Suprapubic skin (tissue), 4 donors: ENCODE measurements at regions not wholly inside any gene's neighbourhood (a gene's known extent, or its start where the extent isn't known, plus 50 kb on each side); places are given as distances from the start of the nearest gene placed in this dataset.

Source experiments
- EP300 ChIP-seq: sonication (generic); formaldehyde crosslinking; IDR thresholded peaks from one replicate; pipeline ENCODE4 v1.6.1; 2017; ENCODE audit warnings: antibody characterized with exemption
- POLR2A ChIP-seq, 2 donors: fragments of 450-650 bp; IDR thresholded peaks; one replicate each; pipeline ENCODE4 v1.6.1; 2017; ENCODE audit warnings: antibody characterized with exemption in 2 of 2, mild to moderate bottlenecking in 2 of 2, moderate library complexity in 2 of 2
- POLR2AphosphoS5 ChIP-seq, 3 donors: sonication (generic); formaldehyde crosslinking; IDR thresholded peaks; one replicate each; pipeline ENCODE4 v1.6.1; 2017; ENCODE audit warnings: antibody characterized with exemption in 3 of 3
- TF ChIP-seq, protein P1 (sequence below), 2 donors: fragments of 200-600 bp in 1 of 2; fragments of 450-650 bp in 1 of 2; sonication (generic) in 1 of 2; IDR thresholded peaks; one replicate each; pipeline ENCODE4 v1.5.1; 2016 to 2019; ENCODE audit warnings: antibody characterized with exemption in 2 of 2, mild to moderate bottlenecking in 1 of 2, moderate library complexity in 1 of 2

DNA sequence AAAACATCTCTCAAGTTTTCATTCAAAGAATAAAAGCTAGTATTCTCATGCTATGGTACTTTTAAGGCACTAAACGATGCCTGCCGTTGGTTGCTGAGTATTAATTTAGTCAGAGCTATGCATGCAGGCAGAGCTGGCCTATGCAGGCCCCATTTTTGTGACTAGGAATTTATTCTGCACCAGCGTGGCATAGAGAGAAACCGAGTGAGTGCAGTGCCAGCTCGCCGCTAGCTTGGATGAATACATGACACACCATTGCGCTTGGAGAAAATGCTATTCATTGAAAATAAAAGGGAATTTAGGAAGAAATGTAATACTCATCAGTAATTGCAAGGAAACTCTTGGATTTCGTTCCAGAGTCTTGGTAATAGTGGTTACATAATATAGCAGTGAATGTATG is 231.6 kb upstream of the RBFOX1 start:
- TF ChIP-seq, protein P1, sequence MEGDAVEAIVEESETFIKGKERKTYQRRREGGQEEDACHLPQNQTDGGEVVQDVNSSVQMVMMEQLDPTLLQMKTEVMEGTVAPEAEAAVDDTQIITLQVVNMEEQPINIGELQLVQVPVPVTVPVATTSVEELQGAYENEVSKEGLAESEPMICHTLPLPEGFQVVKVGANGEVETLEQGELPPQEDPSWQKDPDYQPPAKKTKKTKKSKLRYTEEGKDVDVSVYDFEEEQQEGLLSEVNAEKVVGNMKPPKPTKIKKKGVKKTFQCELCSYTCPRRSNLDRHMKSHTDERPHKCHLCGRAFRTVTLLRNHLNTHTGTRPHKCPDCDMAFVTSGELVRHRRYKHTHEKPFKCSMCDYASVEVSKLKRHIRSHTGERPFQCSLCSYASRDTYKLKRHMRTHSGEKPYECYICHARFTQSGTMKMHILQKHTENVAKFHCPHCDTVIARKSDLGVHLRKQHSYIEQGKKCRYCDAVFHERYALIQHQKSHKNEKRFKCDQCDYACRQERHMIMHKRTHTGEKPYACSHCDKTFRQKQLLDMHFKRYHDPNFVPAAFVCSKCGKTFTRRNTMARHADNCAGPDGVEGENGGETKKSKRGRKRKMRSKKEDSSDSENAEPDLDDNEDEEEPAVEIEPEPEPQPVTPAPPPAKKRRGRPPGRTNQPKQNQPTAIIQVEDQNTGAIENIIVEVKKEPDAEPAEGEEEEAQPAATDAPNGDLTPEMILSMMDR (IDR thresholded peaks at IDR 0.05) = no peak
- no peak for TF ChIP-seq POLR2A (IDR thresholded peaks at IDR 0.05)
- TF ChIP-seq POLR2AphosphoS5 (IDR thresholded peaks at IDR 0.05) = no peak
- no peak for TF ChIP-seq EP300
